GM23338 (cell line): ENCODE measurements at regions not wholly inside any gene's neighbourhood (a gene's known extent, or its start where the extent isn't known, plus 50 kb on each side); places are given as distances from the start of the nearest gene placed in this dataset.
A peak's percentile ranks its signal among the peaks of the same experiment; 100 is the strongest.

ENCODE experiments used
- ATAC-seq: fragments of 200-7000 bp; cut with Tn5 transposase; 3 replicates; pipeline ENCODE4 v1.9.1; 2020
- DNase-seq: peaks from one replicate; pipeline ENCODE4 v3.0.0-alpha.2; 2015; ENCODE audit warnings: low spot score
- H2AFZ ChIP-seq: fragments of 200-600 bp; sonication (generic); 2 replicates; pipeline ENCODE4 v1.8.0; 2016; ENCODE audit warnings: antibody characterized with exemption, mild to moderate bottlenecking, moderate library complexity
- H3F3A ChIP-seq: fragments of 200-600 bp; sonication (generic); replicated peaks from 2 replicates; pipeline ENCODE4 v1.8.0; 2017; ENCODE audit warnings: antibody characterized with exemption, mixed run types, low read depth
- H3K27ac ChIP-seq: fragments of 200-600 bp; sonication (generic); 2 replicates; pipeline ENCODE4 v1.6.1; 2016; ENCODE audit warnings: low read depth
- H3K27me3 ChIP-seq: fragments of 200-600 bp; sonication (generic); 2 replicates; pipeline ENCODE4 v1.8.0; 2016; ENCODE audit warnings: mild to moderate bottlenecking, mixed run types, moderate library complexity; ENCODE audit not compliant: insufficient read depth
- H3K36me3 ChIP-seq: fragments of 200-600 bp; sonication (generic); 2 replicates; pipeline ENCODE4 v1.8.0; 2016; ENCODE audit warnings: mild to moderate bottlenecking; ENCODE audit not compliant: insufficient read depth
- H3K4me1 ChIP-seq: fragments of 200-600 bp; sonication (generic); 2 replicates; pipeline ENCODE4 v1.8.0; 2016; ENCODE audit warnings: mild to moderate bottlenecking, moderate library complexity; ENCODE audit not compliant: insufficient read depth
- H3K4me2 ChIP-seq: fragments of 200-600 bp; sonication (generic); 2 replicates; pipeline ENCODE4 v1.7.1; 2017; ENCODE audit warnings: mixed run types
- H3K4me3 ChIP-seq: fragments of 200-600 bp; sonication (generic); 2 replicates; pipeline ENCODE4 v1.6.1; 2016; ENCODE audit warnings: mixed run types
- H3K79me2 ChIP-seq: fragments of 200-600 bp; sonication (generic); replicated peaks from 2 replicates; pipeline ENCODE4 v1.8.0; 2017; ENCODE audit warnings: mild to moderate bottlenecking; ENCODE audit not compliant: insufficient read depth
- H3K9me2 ChIP-seq: fragments of 200-600 bp; sonication (generic); 2 replicates; pipeline ENCODE4 v1.8.0; 2017; ENCODE audit not compliant: insufficient read depth
- H4K20me1 ChIP-seq: fragments of 200-600 bp; sonication (generic); replicated peaks from 2 replicates; pipeline ENCODE4 v1.8.0; 2017; ENCODE audit warnings: mild to moderate bottlenecking; ENCODE audit not compliant: insufficient read depth
- H3K27ac Mint-ChIP-seq: 2 replicates; pipeline ENCODE4 v1.8.0; 2020; ENCODE audit warnings: inconsistent platforms, mild to moderate bottlenecking, moderate library complexity, mixed read lengths
- H3K27me3 Mint-ChIP-seq: 3 replicates; pipeline ENCODE4 v1.8.0; 2022; ENCODE audit warnings: low read depth, mild to moderate bottlenecking, moderate library complexity, mixed read lengths, inconsistent platforms; ENCODE audit not compliant: insufficient read depth, poor library complexity
- H3K36me3 Mint-ChIP-seq: 3 replicates; pipeline ENCODE4 v1.8.0; 2021; ENCODE audit warnings: low read depth, mild to moderate bottlenecking, inconsistent platforms, moderate library complexity, mixed read lengths
- H3K4me1 Mint-ChIP-seq: 3 replicates; pipeline ENCODE4 v1.8.0; 2020; ENCODE audit warnings: mild to moderate bottlenecking, inconsistent platforms, mixed read lengths
- H3K4me3 Mint-ChIP-seq: 3 replicates; pipeline ENCODE4 v1.8.0; 2021; ENCODE audit warnings: moderate library complexity, mild to moderate bottlenecking, inconsistent platforms, mixed read lengths
- H3K9me3 Mint-ChIP-seq: 3 replicates; pipeline ENCODE4 v1.8.0; 2020; ENCODE audit warnings: moderate library complexity, mild to moderate bottlenecking, inconsistent platforms, mixed read lengths
- CREB1 ChIP-seq: fragments of 250-450 bp; sonication (Bioruptor Pico); IDR thresholded peaks from 2 replicates; pipeline ENCODE4 v1.5.0; 2020; ENCODE audit warnings: low read depth, mild to moderate bottlenecking, moderate library complexity
- CTCF ChIP-seq, 2 experiments: fragments of 200-600 bp in 1 of 2; sonication (generic) in 1 of 2; conservative IDR thresholded peaks; 2 replicates each; pipeline versions ENCODE4 v1.5.1 to v1.6.1; 2016 to 2017; ENCODE audit warnings: antibody characterized with exemption in 2 of 2, low read depth in 2 of 2, mild to moderate bottlenecking in 2 of 2, moderate library complexity in 1 of 2
- ETS1 ChIP-seq: IDR thresholded peaks from 2 replicates; pipeline ENCODE4 v1.6.1; 2016; ENCODE audit warnings: antibody characterized with exemption
- EZH2 ChIP-seq: fragments of 200-600 bp; sonication (generic); IDR thresholded peaks from one replicate; pipeline ENCODE4 v1.8.0; 2017; ENCODE audit warnings: antibody characterized with exemption, mild to moderate bottlenecking, low read depth; ENCODE audit not compliant: unreplicated experiment
- EZH2phosphoT487 ChIP-seq: fragments of 200-600 bp; sonication (generic); IDR thresholded peaks from one replicate; pipeline ENCODE4 v1.8.1; 2018; ENCODE audit warnings: antibody characterized with exemption; ENCODE audit not compliant: unreplicated experiment
- JUNB ChIP-seq: IDR thresholded peaks from one replicate; pipeline ENCODE4 v1.6.1; 2016; ENCODE audit warnings: antibody characterized with exemption; ENCODE audit not compliant: unreplicated experiment
- NANOG ChIP-seq: IDR thresholded peaks from 2 replicates; pipeline ENCODE4 v1.6.1; 2016; ENCODE audit warnings: antibody characterized with exemption, borderline replicate concordance
- POLR2AphosphoS5 ChIP-seq: IDR thresholded peaks from 2 replicates; pipeline ENCODE4 v1.6.1; 2016; ENCODE audit warnings: antibody characterized with exemption, low read depth
- REST ChIP-seq: IDR thresholded peaks from one replicate; pipeline ENCODE4 v1.6.1; 2018; ENCODE audit warnings: antibody characterized with exemption; ENCODE audit not compliant: unreplicated experiment
- STAT1 ChIP-seq: IDR thresholded peaks from one replicate; pipeline ENCODE4 v1.6.1; 2016; ENCODE audit warnings: antibody characterized with exemption; ENCODE audit not compliant: unreplicated experiment
- ZNF114 ChIP-seq: fragments of 250-450 bp; sonication (Bioruptor Pico); IDR thresholded peaks from 2 replicates; pipeline ENCODE4 v1.5.0; 2020; ENCODE audit warnings: mild to moderate bottlenecking, moderate library complexity
- ZNF462 ChIP-seq: fragments of 250-450 bp; sonication (Bioruptor Pico); IDR thresholded peaks from 2 replicates; pipeline ENCODE4 v1.5.0; 2020; ENCODE audit warnings: mild to moderate bottlenecking, moderate library complexity

- TF ChIP-seq ZNF114 (CRISPR knock-in tag) (no peak), JUNB (no peak), CREB1 (CRISPR knock-in tag) (no peak), ETS1 (no peak), POLR2AphosphoS5 (no peak)
Observed at GRCh38 chr12:67592228-67593011, 56.1 kb upstream of the DYRK2 start (continued).

- Histone ChIP-seq H3K9me2 (no peaks in the 10 kb centered on the region), H2AFZ (peak overlapping the region; percentile 72; the same call in 1 of the 2 replicates), H3K79me2 (no peaks in the 10 kb centered on the region), H3K4me3 (no peak overlapping the region), H3K4me2 (no peak overlapping the region), H3F3A (no peaks in the 10 kb centered on the region), H3K36me3 (no peaks in the 10 kb centered on the region), H4K20me1 (no peaks in the 10 kb centered on the region), H3K27me3 (no peaks in the 10 kb centered on the region), H3K27ac (no peak overlapping the region), H3K4me1 (peaks cover 6% of the 10 kb centered on the region; the same call in 1 of the 2 replicates)
- no peak overlapping the region for H3K4me3 Mint-ChIP-seq
- H3K9me3 Mint-ChIP-seq = 0 out of 3 replicates have a peak, but pooled peaks cover 7% of the 10 kb centered on the region
- H3K36me3 Mint-ChIP-seq = peaks cover 3% of the 10 kb centered on the region; the same call in 1 of the 3 replicates
- H3K27me3 Mint-ChIP-seq = peaks cover 1% of the 10 kb centered on the region
- no peak overlapping the region for H3K27ac Mint-ChIP-seq
- no peak for ATAC-seq
- peak; percentile 5 for DNase-seq
- H3K4me1 Mint-ChIP-seq = peaks cover 7% of the 10 kb centered on the region
- TF ChIP-seq EZH2phosphoT487 (no peak), ZNF462 (CRISPR knock-in tag) (no peak), JUNB (no peak), POLR2AphosphoS5 (no peak), REST (no peak), CTCF (conservative IDR thresholded peaks at IDR 0.05; ENCODE audit: low read depth in 2 of 2) (no peak), NANOG (no peak), CREB1 (CRISPR knock-in tag) (no peak), EZH2 (no peak), STAT1 (no peak), ZNF114 (CRISPR knock-in tag) (no peak)
Observed at GRCh38 chr12:67593041-67593440, 55.5 kb upstream of the DYRK2 start.
